ENCODE measurements at regions not wholly inside any gene's neighbourhood (a gene's known extent, or its start where the extent isn't known, plus 50 kb on each side); places are given as distances from the start of the nearest gene placed in this dataset.

GRCh38 chrX:81615979-81616378 is 414.1 kb downstream of the SH3BGRL start:
- Histone ChIP-seq H3K9ac (ENCODE audit: extremely low read depth, insufficient read length, low read length) (no peak overlapping the region), H3K27me3 (ENCODE audit: insufficient read depth, low read length) (no peaks in the 10 kb centered on the region), H3K4ac (ENCODE audit: low read depth, low read length) (no peak overlapping the region), H3K14ac (ENCODE audit: insufficient read depth, low read length) (no peak overlapping the region), H3K79me1 (ENCODE audit: insufficient read depth, low read depth, low read length, poor library complexity, severe bottlenecking) (no peaks in the 10 kb centered on the region), H2AFZ (ENCODE audit: low read length) (no peak overlapping the region), H2BK120ac (ENCODE audit: low read depth, low read length, poor library complexity, severe bottlenecking) (no peak overlapping the region), H3K23me2 (ENCODE audit: insufficient read length, low read depth, low read length, poor library complexity, severe bottlenecking) (no peaks in the 10 kb centered on the region), H3K27ac (ENCODE audit: insufficient read length, low read depth, low read length) (no peak overlapping the region), H4K5ac (ENCODE audit: insufficient read length, low read depth, low read length) (no peak overlapping the region), H4K91ac (ENCODE audit: insufficient read length, low read depth, low read length) (no peak overlapping the region), H3K9me3 (ENCODE audit: control insufficient read depth, low read depth, low read length) (peaks cover 28% of the 10 kb centered on the region), H3K56ac (ENCODE audit: insufficient read length, low read depth, low read length) (no peak overlapping the region), H2BK20ac (ENCODE audit: low read depth, low read length, poor library complexity, severe bottlenecking) (no peak overlapping the region), H3K23ac (ENCODE audit: insufficient read length, low read depth, low read length) (no peak overlapping the region), H3K18ac (ENCODE audit: insufficient read length, low read depth, low read length) (no peak overlapping the region), H3K4me1 (ENCODE audit: insufficient read depth, low read length) (no peaks in the 10 kb centered on the region), H3T11ph (ENCODE audit: low read length) (no peak overlapping the region), H2BK15ac (ENCODE audit: low read depth, low read length) (no peak overlapping the region), H2BK5ac (ENCODE audit: insufficient read length, low read length) (no peak overlapping the region), H3K79me2 (ENCODE audit: insufficient read depth, low read length) (no peaks in the 10 kb centered on the region), H4K20me1 (ENCODE audit: control insufficient read depth, insufficient read depth, insufficient read length) (no peaks in the 10 kb centered on the region), H4K8ac (replicated peaks; ENCODE audit: insufficient read length, low read depth, low read length) (no peak overlapping the region), H2AK5ac (ENCODE audit: insufficient read length, low read length) (no peak overlapping the region), H2BK12ac (ENCODE audit: insufficient read length, low read depth, low read length) (no peak overlapping the region), H3K4me2 (ENCODE audit: insufficient read depth, insufficient read length, low read length) (no peak overlapping the region)
- Mint-ChIP-seq H3K36me3 (ENCODE audit: insufficient read depth in 1 of 3, low read depth in 3 of 3) (peaks cover 0 to 8% (median 0%) of the 10 kb centered on the region in 3 experiments; a peak in 3 of 7 replicates), H3K27ac (no peak overlapping the region), H3K4me1 (no peaks in the 10 kb centered on the region), H3K27me3 (ENCODE audit: low read depth) (no peaks in the 10 kb centered on the region), H3K4me3 (no peak overlapping the region), H3K9me3 (peaks cover 76 to 77% of the 10 kb centered on the region in 2 experiments)
- DNase-seq: no peak
- WGBS (ENCODE audit: extremely low coverage, insufficient read length, low lambda C conversion rate): no CpG with 5 or more reads among the region's 2 CpGs
- TF ChIP-seq, protein P1, sequence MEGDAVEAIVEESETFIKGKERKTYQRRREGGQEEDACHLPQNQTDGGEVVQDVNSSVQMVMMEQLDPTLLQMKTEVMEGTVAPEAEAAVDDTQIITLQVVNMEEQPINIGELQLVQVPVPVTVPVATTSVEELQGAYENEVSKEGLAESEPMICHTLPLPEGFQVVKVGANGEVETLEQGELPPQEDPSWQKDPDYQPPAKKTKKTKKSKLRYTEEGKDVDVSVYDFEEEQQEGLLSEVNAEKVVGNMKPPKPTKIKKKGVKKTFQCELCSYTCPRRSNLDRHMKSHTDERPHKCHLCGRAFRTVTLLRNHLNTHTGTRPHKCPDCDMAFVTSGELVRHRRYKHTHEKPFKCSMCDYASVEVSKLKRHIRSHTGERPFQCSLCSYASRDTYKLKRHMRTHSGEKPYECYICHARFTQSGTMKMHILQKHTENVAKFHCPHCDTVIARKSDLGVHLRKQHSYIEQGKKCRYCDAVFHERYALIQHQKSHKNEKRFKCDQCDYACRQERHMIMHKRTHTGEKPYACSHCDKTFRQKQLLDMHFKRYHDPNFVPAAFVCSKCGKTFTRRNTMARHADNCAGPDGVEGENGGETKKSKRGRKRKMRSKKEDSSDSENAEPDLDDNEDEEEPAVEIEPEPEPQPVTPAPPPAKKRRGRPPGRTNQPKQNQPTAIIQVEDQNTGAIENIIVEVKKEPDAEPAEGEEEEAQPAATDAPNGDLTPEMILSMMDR (conservative IDR thresholded peaks at IDR 0.05): no peak

All from H9 (cell line).